HepG2 (cell line): ENCODE measurements at regions not wholly inside any gene's neighbourhood (a gene's known extent, or its start where the extent isn't known, plus 50 kb on each side); places are given as distances from the start of the nearest gene placed in this dataset.

Source experiments
- AHDC1 ChIP-seq: sonication (generic); formaldehyde crosslinking; IDR thresholded peaks from 2 replicates; pipeline ENCODE4 v1.5.1; 2020; ENCODE audit warnings: mild to moderate bottlenecking, missing genetic modification reagents, borderline replicate concordance
- DR1 ChIP-seq: sonication (generic); formaldehyde crosslinking; IDR thresholded peaks from 2 replicates; pipeline ENCODE4 v1.8.0; 2021; ENCODE audit warnings: mild to moderate bottlenecking, missing genetic modification reagents, inconsistent platforms
- GLMP ChIP-seq: sonication (generic); formaldehyde crosslinking; IDR thresholded peaks from 2 replicates; pipeline ENCODE4 v1.9.0; 2021; ENCODE audit warnings: missing genetic modification reagents, mild to moderate bottlenecking, borderline replicate concordance
- IRF2 ChIP-seq: IDR thresholded peaks from 2 replicates; pipeline ENCODE4 v1.6.1; 2018; ENCODE audit warnings: missing genetic modification reagents, missing compliant biosample characterization
- LBX2 ChIP-seq: sonication (generic); formaldehyde crosslinking; IDR thresholded peaks from 2 replicates; pipeline ENCODE4 v1.5.0; 2020; ENCODE audit warnings: missing genetic modification reagents, mild to moderate bottlenecking, borderline replicate concordance
- MLX ChIP-seq: IDR thresholded peaks from 2 replicates; pipeline ENCODE4 v1.6.1; 2016
- MTERF4 ChIP-seq: sonication (generic); formaldehyde crosslinking; IDR thresholded peaks from 2 replicates; pipeline ENCODE4 v1.8.0; 2023; ENCODE audit warnings: mild to moderate bottlenecking, missing genetic modification reagents
- NCOA5 ChIP-seq: sonication (generic); formaldehyde crosslinking; IDR thresholded peaks from 2 replicates; pipeline ENCODE4 v1.4.0; 2020; ENCODE audit warnings: missing genetic modification reagents
- SAFB2 ChIP-seq: sonication (generic); formaldehyde crosslinking; IDR thresholded peaks from 2 replicates; pipeline ENCODE4 v1.5.1; 2020; ENCODE audit warnings: missing genetic modification reagents, low read depth, mild to moderate bottlenecking, borderline replicate concordance
- TARDBP ChIP-seq: sonication (generic); formaldehyde crosslinking; IDR thresholded peaks from 2 replicates; pipeline ENCODE4 v1.8.0; 2022; ENCODE audit warnings: mild to moderate bottlenecking, missing genetic modification reagents
- ZBTB7B ChIP-seq: sonication (generic); formaldehyde crosslinking; IDR thresholded peaks from 2 replicates; pipeline ENCODE4 v1.4.0; 2020; ENCODE audit warnings: missing genetic modification reagents
- ZFP36L2 ChIP-seq: sonication (generic); formaldehyde crosslinking; IDR thresholded peaks from 2 replicates; pipeline ENCODE4 v1.4.0; 2020; ENCODE audit warnings: missing genetic modification reagents
- ZFP91 ChIP-seq: sonication (generic); formaldehyde crosslinking; IDR thresholded peaks from 2 replicates; pipeline ENCODE4 v1.9.0; 2022; ENCODE audit warnings: missing genetic modification reagents, mild to moderate bottlenecking, borderline replicate concordance
- ZNF460 ChIP-seq: sonication (generic); formaldehyde crosslinking; IDR thresholded peaks from 2 replicates; pipeline ENCODE4 v1.5.1; 2020; ENCODE audit warnings: missing genetic modification reagents, mild to moderate bottlenecking, borderline replicate concordance
- ZNF510 ChIP-seq: sonication (generic); formaldehyde crosslinking; IDR thresholded peaks from 2 replicates; pipeline ENCODE4 v1.4.0; 2020; ENCODE audit warnings: low read depth, mild to moderate bottlenecking, missing genetic modification reagents
- ZNF773 ChIP-seq: sonication (generic); formaldehyde crosslinking; IDR thresholded peaks from 2 replicates; pipeline ENCODE4 v1.4.0; 2020; ENCODE audit warnings: missing genetic modification reagents, borderline replicate concordance
- ZNF83 ChIP-seq: sonication (generic); formaldehyde crosslinking; IDR thresholded peaks from 2 replicates; pipeline ENCODE4 v1.4.0; 2020; ENCODE audit warnings: missing genetic modification reagents, mild to moderate bottlenecking, borderline replicate concordance
- ZNF850 ChIP-seq: sonication (generic); formaldehyde crosslinking; conservative IDR thresholded peaks from 2 replicates; pipeline ENCODE4 v1.9.0; 2021; ENCODE audit warnings: mild to moderate bottlenecking, missing genetic modification reagents

- TF ChIP-seq AHDC1 (CRISPR knock-in tag) (peak; percentile 57; the same call in 1 of the 2 replicates), ZNF850 (CRISPR knock-in tag) (no peak), TARDBP (CRISPR knock-in tag) (no peak), IRF2 (CRISPR knock-in tag) (0 out of 2 replicates have a peak, but pooled peaks have one; percentile 19), ZFP36L2 (no peak), ZNF510 (CRISPR knock-in tag) (no peak), MLX (CRISPR knock-in tag) (peak; percentile 37; the same call in 1 of the 2 replicates), ZNF83 (CRISPR knock-in tag) (no peak), LBX2 (no peak), ZBTB7B (CRISPR knock-in tag) (peak; percentile 53; the same call in 1 of the 2 replicates), GLMP (no peak), SAFB2 (CRISPR knock-in tag) (no peak), ZFP91 (CRISPR knock-in tag) (no peak), NCOA5 (CRISPR knock-in tag) (no peak), ZNF460 (no peak), ZNF773 (CRISPR knock-in tag) (no peak), DR1 (CRISPR knock-in tag) (no peak), MTERF4 (CRISPR knock-in tag) (no peak)
Observed at GRCh38 chr2:7825591-7826312, 856.1 kb upstream of the ID2 start (continued).
